ENCODE measurements at regions not wholly inside any gene's neighbourhood (a gene's known extent, or its start where the extent isn't known, plus 50 kb on each side); places are given as distances from the start of the nearest gene placed in this dataset.

- TF ChIP-seq ZBTB33 (IDR thresholded peaks at IDR 0.05) (no peak), RAD21 (IDR thresholded peaks at IDR 0.05) (no peak), ATF3 (IDR thresholded peaks at IDR 0.05) (no peak)
Observed at GRCh38 chr5:105508519-105508918, 1945.9 kb upstream of the NUDT12 start.

GRCh38 chr5:105506692-105507277, 1944.2 kb upstream of the NUDT12 start:
- whole genome bisulfite sequencing = 35% methylated on average over 2 of the region's 2 CpGs
- Histone ChIP-seq H3K27ac (ENCODE audit: low read depth in 1 of 2, low read length in 2 of 2) (no peak overlapping the region), H3K9me3 (ENCODE audit: control insufficient read depth in 4 of 4, low read length in 3 of 4) (no peaks in the 10 kb centered on the region), H3K9ac (ENCODE audit: low read depth in 1 of 2, low read length in 2 of 2) (no peak overlapping the region), H3K4me3 (ENCODE audit: low read depth in 1 of 3, low read length in 3 of 3) (no peak overlapping the region), H3K4me1 (ENCODE audit: control insufficient read depth in 4 of 4, insufficient read depth in 4 of 4, low read length in 3 of 4) (no peaks in the 10 kb centered on the region), H3K36me3 (ENCODE audit: control insufficient read depth in 4 of 4, insufficient read depth in 3 of 4, low read depth in 1 of 4, low read length in 3 of 4) (no peaks in the 10 kb centered on the region), H3K27me3 (ENCODE audit: control insufficient read depth in 4 of 4, insufficient read depth in 4 of 4, low read length in 3 of 4) (no peaks in the 10 kb centered on the region)
- TF ChIP-seq TAF1 (conservative IDR thresholded peaks at IDR 0.05) (no peak), MAX (IDR thresholded peaks at IDR 0.05) (no peak), ATF3 (IDR thresholded peaks at IDR 0.05) (no peak), RAD21 (IDR thresholded peaks at IDR 0.05) (no peak), HNF4G (IDR thresholded peaks at IDR 0.05) (no peak), FOXA2 (IDR thresholded peaks at IDR 0.05) (no peak), HNF4A (conservative IDR thresholded peaks at IDR 0.05) (no peak), JUND (IDR thresholded peaks at IDR 0.05) (no peak), ZBTB33 (IDR thresholded peaks at IDR 0.05) (no peak), EGR1 (IDR thresholded peaks at IDR 0.05; ENCODE audit: low read depth in 2 of 2) (no peak), NR2F2 (IDR thresholded peaks at IDR 0.05) (no peak), CTCF (IDR thresholded peaks at IDR 0.05; ENCODE audit: low read depth, low read length, missing input control) (no peak)
- no peak for DNase-seq (ENCODE audit: low spot score)

More at GRCh38 chr5:105508519-105508918, 1945.9 kb upstream of the NUDT12 start:
- Histone ChIP-seq H3K4me3 (ENCODE audit: low read depth in 1 of 3, low read length in 3 of 3) (no peak overlapping the region), H3K4me1 (ENCODE audit: control insufficient read depth in 4 of 4, insufficient read depth in 4 of 4, low read length in 3 of 4) (no peaks in the 10 kb centered on the region), H3K27ac (ENCODE audit: low read depth in 1 of 2, low read length in 2 of 2) (no peak overlapping the region), H3K9ac (ENCODE audit: low read depth in 1 of 2, low read length in 2 of 2) (no peak overlapping the region), H3K27me3 (ENCODE audit: control insufficient read depth in 4 of 4, insufficient read depth in 4 of 4, low read length in 3 of 4) (no peaks in the 10 kb centered on the region), H3K36me3 (ENCODE audit: control insufficient read depth in 4 of 4, insufficient read depth in 3 of 4, low read depth in 1 of 4, low read length in 3 of 4) (no peaks in the 10 kb centered on the region), H3K9me3 (ENCODE audit: control insufficient read depth in 4 of 4, low read length in 3 of 4) (no peaks in the 10 kb centered on the region)
- WGBS = 61% methylated on average over 2 of the region's 2 CpGs
- DNase-seq (ENCODE audit: low spot score) = no peak

Data from liver (tissue), 8 donors.